Suprapubic skin (tissue), 4 donors: ENCODE measurements at regions not wholly inside any gene's neighbourhood (a gene's known extent, or its start where the extent isn't known, plus 50 kb on each side); places are given as distances from the start of the nearest gene placed in this dataset.
"Not testable (repeated sequence)": the region's sequence is repeated elsewhere in the genome, so short reads cannot be mapped to it uniquely, and the experiment has no call there.

ENCODE experiments used
- DNase-seq, 2 donors: peaks; one replicate each; pipeline ENCODE4 v3.0.0-alpha.2; 2019; ENCODE audit warnings: low spot score in 2 of 2
- H3K27ac ChIP-seq: fragments of 200-600 bp; sonication (generic); one replicate; pipeline ENCODE4 v1.5.1; 2019
- H3K27me3 ChIP-seq: fragments of 200-600 bp; sonication (generic); one replicate; pipeline ENCODE4 v1.5.1; 2019
- H3K36me3 ChIP-seq: fragments of 200-600 bp; sonication (generic); one replicate; pipeline ENCODE4 v1.5.1; 2019
- H3K4me1 ChIP-seq: fragments of 200-600 bp; sonication (generic); one replicate; pipeline ENCODE4 v1.5.1; 2019
- H3K4me3 ChIP-seq: fragments of 200-600 bp; sonication (generic); one replicate; pipeline ENCODE4 v1.5.1; 2019; ENCODE audit warnings: mild to moderate bottlenecking
- H3K9me3 ChIP-seq: fragments of 200-600 bp; sonication (generic); one replicate; pipeline ENCODE4 v1.5.1; 2019
- EP300 ChIP-seq: sonication (generic); formaldehyde crosslinking; IDR thresholded peaks from one replicate; pipeline ENCODE4 v1.6.1; 2017; ENCODE audit warnings: antibody characterized with exemption
- POLR2A ChIP-seq, 2 donors: fragments of 450-650 bp; IDR thresholded peaks; one replicate each; pipeline ENCODE4 v1.6.1; 2017; ENCODE audit warnings: antibody characterized with exemption in 2 of 2, mild to moderate bottlenecking in 2 of 2, moderate library complexity in 2 of 2
- POLR2AphosphoS5 ChIP-seq, 3 donors: sonication (generic); formaldehyde crosslinking; IDR thresholded peaks; one replicate each; pipeline ENCODE4 v1.6.1; 2017; ENCODE audit warnings: antibody characterized with exemption in 3 of 3
- WGBS: methylation state at CpG from one replicate; pipeline ENCODE4 v1.1.5; 2018; 5-methylcytosine and 5-hydroxymethylcytosine counted together
- TF ChIP-seq, protein P1 (sequence below), 2 donors: fragments of 200-600 bp in 1 of 2; fragments of 450-650 bp in 1 of 2; sonication (generic) in 1 of 2; IDR thresholded peaks; one replicate each; pipeline ENCODE4 v1.5.1; 2016 to 2019; ENCODE audit warnings: antibody characterized with exemption in 2 of 2, mild to moderate bottlenecking in 1 of 2, moderate library complexity in 1 of 2

DNA sequence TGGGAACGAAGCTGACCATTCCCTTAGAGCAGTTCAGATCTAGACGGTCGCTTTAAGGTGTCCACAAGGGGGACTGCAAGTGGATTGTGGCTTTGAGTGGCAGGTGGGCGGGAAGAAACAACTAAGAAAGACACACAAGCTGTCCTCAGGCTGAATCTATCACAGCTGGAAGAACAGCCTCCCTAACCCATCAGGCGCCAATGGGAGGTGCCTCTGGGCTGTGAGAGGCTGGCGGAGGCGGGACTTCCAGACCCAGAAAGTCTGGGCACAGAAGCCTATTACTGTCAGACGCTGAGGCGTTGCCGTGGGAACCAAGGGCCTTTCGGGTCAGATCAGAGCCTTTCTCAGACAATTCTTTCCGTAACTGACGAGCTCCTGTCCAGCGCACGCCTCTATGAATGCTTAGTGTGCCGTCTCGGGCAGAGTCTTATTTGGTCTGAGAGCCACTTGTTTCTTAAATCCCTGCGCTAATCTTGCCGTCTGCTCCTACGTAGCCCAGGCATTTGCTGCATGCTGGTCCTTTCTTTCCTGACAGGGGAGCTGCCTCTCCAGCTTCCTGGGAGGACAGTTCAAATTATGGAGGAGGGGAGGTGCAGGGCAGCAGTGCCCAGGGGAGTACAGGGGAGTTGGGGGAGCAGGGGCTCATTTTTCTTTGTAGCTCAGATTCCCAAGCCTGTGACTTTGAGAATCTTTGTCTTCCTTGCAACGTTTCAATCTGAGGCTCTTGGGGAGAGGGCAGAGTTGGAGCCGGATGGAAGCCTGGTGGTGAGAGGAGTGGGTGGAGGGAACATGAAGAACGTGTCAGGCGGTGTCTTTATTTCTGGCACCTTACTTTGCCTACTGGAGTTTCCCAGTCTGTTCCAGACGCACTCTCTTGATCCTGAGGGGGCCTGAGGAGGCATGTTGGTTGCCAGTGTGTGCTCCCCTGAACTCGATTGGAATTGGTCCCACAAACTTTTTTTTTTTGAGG, 618.7 kb downstream of the KCNJ18 start:
- no peaks in the 10 kb centered on the region for H3K4me1 ChIP-seq
- TF ChIP-seq, protein P1, sequence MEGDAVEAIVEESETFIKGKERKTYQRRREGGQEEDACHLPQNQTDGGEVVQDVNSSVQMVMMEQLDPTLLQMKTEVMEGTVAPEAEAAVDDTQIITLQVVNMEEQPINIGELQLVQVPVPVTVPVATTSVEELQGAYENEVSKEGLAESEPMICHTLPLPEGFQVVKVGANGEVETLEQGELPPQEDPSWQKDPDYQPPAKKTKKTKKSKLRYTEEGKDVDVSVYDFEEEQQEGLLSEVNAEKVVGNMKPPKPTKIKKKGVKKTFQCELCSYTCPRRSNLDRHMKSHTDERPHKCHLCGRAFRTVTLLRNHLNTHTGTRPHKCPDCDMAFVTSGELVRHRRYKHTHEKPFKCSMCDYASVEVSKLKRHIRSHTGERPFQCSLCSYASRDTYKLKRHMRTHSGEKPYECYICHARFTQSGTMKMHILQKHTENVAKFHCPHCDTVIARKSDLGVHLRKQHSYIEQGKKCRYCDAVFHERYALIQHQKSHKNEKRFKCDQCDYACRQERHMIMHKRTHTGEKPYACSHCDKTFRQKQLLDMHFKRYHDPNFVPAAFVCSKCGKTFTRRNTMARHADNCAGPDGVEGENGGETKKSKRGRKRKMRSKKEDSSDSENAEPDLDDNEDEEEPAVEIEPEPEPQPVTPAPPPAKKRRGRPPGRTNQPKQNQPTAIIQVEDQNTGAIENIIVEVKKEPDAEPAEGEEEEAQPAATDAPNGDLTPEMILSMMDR (IDR thresholded peaks at IDR 0.05): no peak
- TF ChIP-seq POLR2AphosphoS5 (IDR thresholded peaks at IDR 0.05): no peak
- TF ChIP-seq POLR2A (IDR thresholded peaks at IDR 0.05): no peak
- no peak for TF ChIP-seq EP300
- H3K36me3 ChIP-seq: no peaks in the 10 kb centered on the region
- no peak for DNase-seq
- H3K27ac ChIP-seq: no peak overlapping the region
- 70% methylated on average over 15 of the region's 26 CpGs for WGBS
- no peaks in the 10 kb centered on the region for H3K9me3 ChIP-seq
- H3K27me3 ChIP-seq: no peaks in the 10 kb centered on the region
- H3K4me3 ChIP-seq: no peak overlapping the region

DNA sequence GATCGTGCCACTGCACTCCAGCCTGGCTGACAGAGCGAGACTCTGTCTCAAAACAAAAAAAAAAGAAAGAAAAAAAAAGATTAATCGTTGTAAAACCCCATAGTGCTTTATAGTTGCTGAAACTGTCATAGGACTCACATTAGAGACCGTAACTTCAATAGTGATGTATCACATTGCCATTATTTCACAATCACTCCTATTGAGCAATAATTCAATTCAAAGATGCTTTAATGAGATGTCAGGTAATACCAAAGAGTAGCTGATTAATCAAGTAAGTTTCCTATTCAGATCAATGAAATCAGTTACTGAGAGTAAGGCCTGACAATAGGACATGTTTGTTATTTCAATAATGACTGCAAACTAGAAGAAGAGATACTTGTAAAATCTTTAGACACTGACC, 628.7 kb downstream of the KCNJ18 start:
- H3K9me3 ChIP-seq, H3K27ac ChIP-seq, H3K36me3 ChIP-seq, H3K27me3 ChIP-seq, H3K4me3 ChIP-seq, H3K4me1 ChIP-seq, DNase-seq: not testable (repeated sequence)
- WGBS: 72% methylated on average over 4 of the region's 4 CpGs

DNA sequence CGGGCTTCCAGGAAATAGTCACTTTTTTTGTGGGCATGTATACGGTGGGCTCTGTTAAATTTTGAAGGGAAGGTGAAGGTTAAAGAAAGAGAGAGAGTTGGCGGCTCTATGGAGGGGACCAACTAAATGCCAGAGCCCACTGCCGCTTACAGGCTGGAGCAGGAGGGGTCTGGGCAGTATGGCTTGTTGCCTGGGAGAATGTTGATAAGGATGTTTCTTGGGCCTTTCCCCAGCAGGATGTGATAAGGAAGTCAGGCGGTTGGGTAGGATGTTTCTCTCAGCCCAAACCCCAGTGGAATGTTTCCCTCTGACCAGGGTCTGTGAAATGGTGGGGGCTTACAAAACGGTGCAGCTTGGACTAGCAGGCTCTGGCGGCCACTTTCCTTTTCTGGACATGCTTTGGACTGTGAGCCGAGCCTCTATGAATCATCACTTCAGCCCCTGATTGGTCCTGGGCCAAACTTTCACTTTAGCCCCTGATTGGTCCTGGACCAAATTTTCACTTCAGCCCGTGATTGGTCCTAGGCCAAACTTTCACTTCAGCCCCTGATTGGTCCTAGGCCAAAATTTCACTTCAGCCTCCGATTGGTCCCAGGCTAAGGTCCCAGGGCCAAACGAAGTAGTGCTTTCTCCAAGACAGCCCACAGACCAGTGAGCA, 630.7 kb downstream of the KCNJ18 start:
- not testable (repeated sequence) for DNase-seq, H3K4me3 ChIP-seq, H3K36me3 ChIP-seq, H3K27me3 ChIP-seq, H3K27ac ChIP-seq, H3K4me1 ChIP-seq, H3K9me3 ChIP-seq
- WGBS: 72% methylated on average over 10 of the region's 11 CpGs

DNA sequence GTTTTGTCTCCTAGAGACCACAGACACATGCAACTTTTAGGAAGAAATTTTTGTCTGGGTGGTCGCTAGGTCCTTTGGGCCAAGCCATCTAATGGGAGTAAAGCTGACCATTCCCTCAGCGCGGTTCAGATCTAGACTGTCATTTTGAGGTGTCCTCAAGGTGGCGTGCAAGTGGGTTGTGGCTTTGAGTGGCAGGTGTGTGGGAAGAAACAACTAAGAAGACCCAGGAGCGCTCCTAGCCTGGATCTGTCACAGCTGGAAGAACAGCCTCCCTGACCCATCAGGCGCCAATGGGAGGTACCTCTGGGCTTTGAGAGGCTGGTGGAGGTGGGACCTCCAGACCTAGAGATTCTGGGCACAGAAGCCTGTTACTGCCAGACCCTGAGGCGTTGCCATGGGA, 645.1 kb downstream of the KCNJ18 start:
- Histone ChIP-seq H3K9me3 (peaks cover 12% of the 10 kb centered on the region), H3K4me3 (no peak overlapping the region), H3K36me3 (no peaks in the 10 kb centered on the region), H3K27me3 (no peaks in the 10 kb centered on the region), H3K27ac (no peak overlapping the region), H3K4me1 (no peaks in the 10 kb centered on the region)
- TF ChIP-seq POLR2AphosphoS5 (IDR thresholded peaks at IDR 0.05): no peak
- TF ChIP-seq EP300: no peak
- TF ChIP-seq, protein P1 (IDR thresholded peaks at IDR 0.05): no peak
- TF ChIP-seq POLR2A (IDR thresholded peaks at IDR 0.05): no peak
- WGBS: 68% methylated on average over 6 of the region's 7 CpGs
- DNase-seq: no peak

DNA sequence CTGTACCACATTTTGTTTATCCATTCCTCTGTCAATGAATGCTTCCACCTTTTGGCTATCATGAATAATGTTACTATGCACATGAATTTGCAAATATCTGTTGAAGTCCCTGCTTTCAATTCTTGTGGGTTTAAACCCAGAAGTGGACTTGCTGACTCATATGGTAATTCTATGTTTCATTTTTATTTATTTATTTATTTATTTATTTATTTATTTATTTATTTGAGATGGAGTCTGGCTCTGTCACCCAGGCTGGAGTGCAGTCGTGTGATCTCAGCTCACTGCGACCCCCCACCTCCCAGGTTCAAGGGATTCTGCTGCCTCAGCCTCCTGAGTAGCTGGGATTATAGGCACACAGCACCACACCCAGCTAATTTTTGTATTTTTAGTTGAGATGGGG, 664.3 kb downstream of the KCNJ18 start:
- H3K27me3 ChIP-seq, H3K4me1 ChIP-seq, H3K27ac ChIP-seq, DNase-seq, H3K4me3 ChIP-seq, H3K36me3 ChIP-seq, H3K9me3 ChIP-seq: not testable (repeated sequence)
- 46% methylated on average over 2 of the region's 2 CpGs for WGBS

DNA sequence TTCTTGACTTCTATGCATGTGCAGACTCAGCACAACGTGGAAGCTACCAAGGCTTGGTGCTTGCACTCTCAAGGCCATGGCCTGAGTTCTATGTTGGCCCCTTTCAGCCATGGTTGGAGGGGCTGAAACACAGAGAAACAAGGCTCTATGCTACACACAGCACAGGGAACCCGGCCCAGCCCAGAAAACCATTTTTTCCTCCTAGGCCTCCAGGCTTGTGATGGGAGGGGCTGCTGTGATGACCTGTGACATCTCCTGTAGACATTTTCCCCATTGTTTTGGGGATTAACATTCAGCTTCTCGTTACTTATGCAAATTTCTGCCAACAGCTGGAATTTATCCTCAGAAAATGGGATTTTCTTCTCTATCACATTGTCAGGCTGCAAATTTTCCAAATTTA, 678.7 kb downstream of the KCNJ18 start:
- not testable (repeated sequence) for H3K27ac ChIP-seq, H3K27me3 ChIP-seq, H3K4me1 ChIP-seq, DNase-seq, H3K4me3 ChIP-seq, H3K9me3 ChIP-seq, H3K36me3 ChIP-seq
- WGBS: 35% methylated on average over 3 of the region's 3 CpGs

DNA sequence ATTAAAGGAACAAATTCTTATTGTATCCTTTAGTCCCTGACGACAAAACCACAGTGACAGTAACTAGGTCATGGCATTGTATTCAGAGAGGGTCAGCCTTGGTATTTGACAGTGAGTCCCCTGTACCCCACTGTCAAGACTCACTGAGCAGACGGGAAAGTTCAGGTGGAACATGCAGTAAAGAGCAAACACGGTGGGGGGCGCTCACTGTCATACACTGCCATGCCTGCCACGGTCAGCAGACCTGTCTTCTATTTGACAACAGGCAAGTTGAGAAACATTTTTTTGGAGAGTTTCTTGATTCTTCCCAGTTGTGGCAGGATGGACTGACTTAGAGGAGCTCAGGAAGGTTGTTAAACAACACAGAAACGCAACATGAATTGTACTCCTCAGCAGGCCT, 681.6 kb downstream of the KCNJ18 start:
- H3K4me3 ChIP-seq: no peak overlapping the region
- TF ChIP-seq, protein P1 (IDR thresholded peaks at IDR 0.05): no peak
- H3K27ac ChIP-seq: no peak overlapping the region
- WGBS: 67% methylated on average over 6 of the region's 6 CpGs
- H3K36me3 ChIP-seq: no peaks in the 10 kb centered on the region
- no peaks in the 10 kb centered on the region for H3K4me1 ChIP-seq
- H3K27me3 ChIP-seq: no peaks in the 10 kb centered on the region
- no peak for DNase-seq
- H3K9me3 ChIP-seq: no peaks in the 10 kb centered on the region
